Prostate gland (tissue), 2 donors: ENCODE measurements at regions not wholly inside any gene's neighbourhood (a gene's known extent, or its start where the extent isn't known, plus 50 kb on each side); places are given as distances from the start of the nearest gene placed in this dataset.

ENCODE experiments used
- POLR2A ChIP-seq: fragments of 450-650 bp; IDR thresholded peaks from one replicate; pipeline ENCODE4 v1.6.1; 2016; ENCODE audit warnings: antibody characterized with exemption, mild to moderate bottlenecking
- TF ChIP-seq, protein P1 (sequence below), 4 experiments: fragments of 200-600 bp in 2 of 4; fragments of 450-650 bp in 2 of 4; sonication (generic) in 2 of 4; IDR thresholded peaks; 1 replicate in 3 of 4; 2 replicates in 1 of 4; pipeline ENCODE4 v1.5.1; 2016 to 2019; ENCODE audit warnings: antibody characterized with exemption in 4 of 4, mild to moderate bottlenecking in 2 of 4, moderate library complexity in 2 of 4

DNA sequence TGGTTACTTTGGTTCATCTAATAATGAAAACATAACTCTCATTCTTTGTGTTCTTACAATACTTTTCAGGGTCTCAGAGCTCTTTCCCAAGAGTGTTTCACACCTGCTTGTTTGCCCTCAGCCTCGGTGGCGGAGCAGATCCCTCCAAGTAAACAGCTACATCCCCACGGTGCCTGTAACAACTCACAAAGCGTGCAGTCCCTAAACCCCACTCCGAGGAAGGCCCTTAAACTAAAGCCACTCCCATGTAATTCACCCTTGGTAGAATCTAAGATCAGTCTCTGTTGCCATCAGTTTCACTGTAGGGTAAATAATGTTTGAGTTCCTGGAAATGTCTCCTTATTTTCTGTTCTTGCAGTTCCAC, 101.1 kb downstream of the TFAP2A start:
- TF ChIP-seq, protein P1, sequence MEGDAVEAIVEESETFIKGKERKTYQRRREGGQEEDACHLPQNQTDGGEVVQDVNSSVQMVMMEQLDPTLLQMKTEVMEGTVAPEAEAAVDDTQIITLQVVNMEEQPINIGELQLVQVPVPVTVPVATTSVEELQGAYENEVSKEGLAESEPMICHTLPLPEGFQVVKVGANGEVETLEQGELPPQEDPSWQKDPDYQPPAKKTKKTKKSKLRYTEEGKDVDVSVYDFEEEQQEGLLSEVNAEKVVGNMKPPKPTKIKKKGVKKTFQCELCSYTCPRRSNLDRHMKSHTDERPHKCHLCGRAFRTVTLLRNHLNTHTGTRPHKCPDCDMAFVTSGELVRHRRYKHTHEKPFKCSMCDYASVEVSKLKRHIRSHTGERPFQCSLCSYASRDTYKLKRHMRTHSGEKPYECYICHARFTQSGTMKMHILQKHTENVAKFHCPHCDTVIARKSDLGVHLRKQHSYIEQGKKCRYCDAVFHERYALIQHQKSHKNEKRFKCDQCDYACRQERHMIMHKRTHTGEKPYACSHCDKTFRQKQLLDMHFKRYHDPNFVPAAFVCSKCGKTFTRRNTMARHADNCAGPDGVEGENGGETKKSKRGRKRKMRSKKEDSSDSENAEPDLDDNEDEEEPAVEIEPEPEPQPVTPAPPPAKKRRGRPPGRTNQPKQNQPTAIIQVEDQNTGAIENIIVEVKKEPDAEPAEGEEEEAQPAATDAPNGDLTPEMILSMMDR (IDR thresholded peaks at IDR 0.05): no peak
- no peak for TF ChIP-seq POLR2A
